SJSA1 (cell line): ENCODE measurements at regions not wholly inside any gene's neighbourhood (a gene's known extent, or its start where the extent isn't known, plus 50 kb on each side); places are given as distances from the start of the nearest gene placed in this dataset.
"Not testable (repeated sequence)": the region's sequence is repeated elsewhere in the genome, so short reads cannot be mapped to it uniquely, and the experiment has no call there.

ENCODE experiments used
- DNase-seq, 2 experiments: peaks; one replicate each; pipeline ENCODE4 v3.0.0-alpha.2; 2015 to 2020; ENCODE audit warnings: low spot score in 2 of 2, low read depth in 1 of 2
- H3K27ac ChIP-seq: fragments of 250-450 bp; sonication (Bioruptor Pico); 2 replicates; pipeline ENCODE4 v1.5.1; 2020; ENCODE audit warnings: mild to moderate bottlenecking, moderate library complexity
- H3K27me3 ChIP-seq: fragments of 250-450 bp; sonication (Bioruptor Pico); replicated peaks from 2 replicates; pipeline ENCODE4 v1.5.1; 2020; ENCODE audit warnings: mild to moderate bottlenecking, moderate library complexity
- H3K36me3 ChIP-seq: fragments of 250-450 bp; sonication (Bioruptor Pico); 2 replicates; pipeline ENCODE4 v1.5.1; 2020; ENCODE audit warnings: mild to moderate bottlenecking
- H3K4me1 ChIP-seq: fragments of 250-450 bp; sonication (Bioruptor Pico); replicated peaks from 2 replicates; pipeline ENCODE4 v1.6.1; 2021; ENCODE audit warnings: mild to moderate bottlenecking
- H3K4me3 ChIP-seq: fragments of 250-450 bp; sonication (Bioruptor Pico); 2 replicates; pipeline ENCODE4 v1.5.1; 2020; ENCODE audit warnings: mild to moderate bottlenecking
- H3K9me3 ChIP-seq: fragments of 250-450 bp; sonication (Bioruptor Pico); replicated peaks from 2 replicates; pipeline ENCODE4 v1.5.1; 2020; ENCODE audit warnings: mild to moderate bottlenecking

DNA sequence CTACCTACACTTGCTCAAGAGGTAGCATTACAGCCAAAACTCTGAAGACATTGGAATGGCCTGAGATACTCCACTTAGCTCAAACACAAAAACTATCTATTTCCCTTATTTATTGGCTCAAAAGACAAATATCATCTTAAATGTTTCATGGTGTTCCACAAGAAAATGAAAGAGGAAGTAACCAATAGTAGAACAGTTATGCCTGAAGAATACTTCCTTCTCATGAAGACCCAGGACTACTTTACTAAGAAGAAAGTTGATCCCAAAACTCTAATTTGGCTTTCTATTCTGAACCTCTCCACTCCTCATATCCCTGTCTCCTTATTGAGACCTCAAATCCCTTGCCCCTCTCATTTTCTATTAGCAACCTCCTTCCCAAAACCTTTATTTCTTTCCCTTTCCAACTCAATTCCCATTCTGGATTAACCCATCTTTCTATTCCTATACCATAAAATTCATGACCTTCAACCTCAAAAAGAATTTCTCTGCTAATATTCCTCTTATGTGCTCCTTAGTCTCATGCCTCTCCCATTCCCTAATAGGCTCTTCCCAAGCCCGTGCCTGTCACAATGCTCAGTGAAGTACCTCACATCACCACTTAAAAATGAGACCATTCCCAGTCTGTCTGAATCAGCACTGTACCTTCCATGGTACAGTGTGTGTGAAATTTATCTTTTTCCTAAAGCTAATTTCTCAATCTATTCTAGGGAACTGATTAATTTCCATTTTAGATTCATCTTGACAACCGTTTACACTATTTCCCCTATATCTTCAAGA lies 302.2 kb downstream of the ZNF37A start:
- H3K27me3 ChIP-seq, H3K4me3 ChIP-seq, DNase-seq, H3K36me3 ChIP-seq, H3K27ac ChIP-seq, H3K9me3 ChIP-seq, H3K4me1 ChIP-seq: not testable (repeated sequence)

DNA sequence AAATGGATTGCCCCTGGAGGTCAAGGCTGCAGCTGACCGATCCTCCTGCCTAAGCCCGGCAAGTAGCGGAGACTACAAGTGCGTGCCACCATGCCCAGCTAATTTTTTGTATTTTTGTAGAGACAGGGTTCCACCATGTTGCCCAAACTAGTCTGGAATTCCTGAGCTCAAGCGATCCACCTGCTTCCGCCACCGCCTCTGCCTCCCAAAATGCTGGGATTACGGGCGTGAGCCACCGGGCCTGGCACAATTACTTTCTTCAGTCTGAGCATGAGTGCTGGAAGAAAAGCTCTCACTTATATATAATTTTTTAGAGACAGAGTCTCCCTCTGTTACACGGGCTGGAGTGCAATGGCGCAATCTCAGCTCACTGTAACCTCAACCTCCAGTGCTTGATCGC lies 307.4 kb downstream of the ZNF37A start:
- not testable (repeated sequence) for H3K9me3 ChIP-seq, H3K27me3 ChIP-seq, H3K4me3 ChIP-seq, H3K27ac ChIP-seq, DNase-seq, H3K36me3 ChIP-seq, H3K4me1 ChIP-seq

GRCh38 chr10:38402442-38403346 lies 308.6 kb downstream of the ZNF37A start:
- not testable (repeated sequence) for H3K9me3 ChIP-seq, H3K36me3 ChIP-seq, H3K27me3 ChIP-seq, H3K27ac ChIP-seq, H3K4me1 ChIP-seq, H3K4me3 ChIP-seq
- peak in 1 of 2 experiments; percentile 47 for DNase-seq

DNA sequence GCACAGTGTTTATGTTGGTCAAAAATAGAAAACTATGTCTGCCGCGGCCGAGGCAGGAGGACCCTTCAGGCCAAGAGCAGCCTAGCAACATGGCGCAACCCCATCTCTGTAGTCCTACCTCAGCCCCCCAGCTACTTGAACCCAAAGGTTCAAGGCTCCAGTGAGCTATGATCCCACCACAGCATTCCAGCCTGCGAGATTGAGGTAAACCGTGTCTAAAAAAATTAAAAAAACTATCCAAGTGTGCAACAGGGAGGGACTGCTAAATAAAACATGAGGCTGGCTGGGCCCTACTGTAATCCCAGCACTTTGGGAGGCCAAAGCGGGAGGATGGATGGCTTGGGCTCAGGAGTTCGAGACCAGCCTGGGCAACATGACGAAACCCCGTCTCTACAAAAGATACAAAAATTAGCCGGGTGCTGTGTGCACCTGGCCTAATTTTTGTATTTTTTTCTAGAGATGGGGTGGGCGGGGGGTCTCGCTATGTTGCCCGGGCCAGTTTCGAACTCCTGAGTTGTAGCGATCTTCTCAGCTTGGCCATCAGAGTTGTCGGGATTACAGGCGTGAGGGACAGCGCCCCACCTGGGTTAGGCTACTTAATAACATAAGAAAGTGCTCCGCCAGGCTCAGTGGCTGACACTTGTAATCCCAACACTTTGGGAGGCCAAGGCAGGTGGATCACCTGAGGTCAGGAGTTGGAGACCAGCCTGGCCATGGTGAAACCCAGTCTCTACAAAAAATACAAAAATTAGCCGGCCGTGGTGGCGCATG lies 309.4 kb downstream of the ZNF37A start:
- H3K4me1 ChIP-seq, H3K27ac ChIP-seq, H3K27me3 ChIP-seq, H3K4me3 ChIP-seq, DNase-seq, H3K36me3 ChIP-seq, H3K9me3 ChIP-seq: not testable (repeated sequence)

- not testable (repeated sequence) for H3K36me3 ChIP-seq, H3K4me1 ChIP-seq, H3K4me3 ChIP-seq, H3K27me3 ChIP-seq, H3K9me3 ChIP-seq, H3K27ac ChIP-seq, DNase-seq
Measured at GRCh38 chr10:38423634-38424033, 329.5 kb downstream of the ZNF37A start.

DNA sequence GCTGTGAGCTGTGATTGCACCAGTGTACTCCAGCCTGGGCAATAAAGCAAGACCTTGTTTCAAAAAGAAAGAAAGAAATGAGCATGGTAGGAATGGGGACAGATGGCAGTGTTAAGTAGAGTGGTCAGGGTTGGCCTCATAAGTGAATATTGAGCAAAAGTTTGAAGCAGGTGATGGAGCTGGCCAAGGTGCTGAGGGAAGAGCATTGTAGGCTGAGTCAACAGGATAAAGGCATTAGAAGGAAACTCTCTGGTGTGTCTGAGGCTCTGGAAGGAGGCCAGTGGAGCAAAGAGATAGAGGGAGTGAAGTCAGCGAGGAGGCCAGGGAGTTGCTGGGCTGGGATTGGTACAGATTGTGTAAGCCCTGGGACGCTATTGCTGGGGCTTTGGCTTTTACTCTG lies 336.1 kb downstream of the ZNF37A start:
- H3K27ac ChIP-seq, H3K36me3 ChIP-seq, H3K4me1 ChIP-seq, H3K4me3 ChIP-seq, DNase-seq, H3K9me3 ChIP-seq, H3K27me3 ChIP-seq: not testable (repeated sequence)

DNA sequence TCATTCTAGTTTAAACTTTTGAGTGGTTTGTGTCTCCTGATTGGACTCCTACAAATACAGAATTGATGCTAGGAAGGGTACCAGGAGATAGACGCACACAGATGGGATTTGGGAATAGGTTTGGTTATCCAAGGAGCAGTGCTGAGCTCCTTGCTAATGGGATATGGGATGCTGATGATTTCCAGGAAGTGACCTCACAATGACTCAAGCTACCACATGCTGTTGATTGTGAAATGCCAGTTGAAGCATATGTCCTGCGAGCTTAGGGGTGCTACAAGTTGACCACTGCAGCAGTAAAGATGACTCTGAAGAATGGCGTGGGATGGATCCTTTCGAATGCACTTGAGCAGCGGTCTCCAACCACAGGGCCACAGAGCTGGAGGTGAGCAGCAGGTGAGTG lies 343.2 kb downstream of the ZNF37A start:
- DNase-seq, H3K4me1 ChIP-seq, H3K27me3 ChIP-seq, H3K27ac ChIP-seq, H3K9me3 ChIP-seq, H3K36me3 ChIP-seq, H3K4me3 ChIP-seq: not testable (repeated sequence)

DNA sequence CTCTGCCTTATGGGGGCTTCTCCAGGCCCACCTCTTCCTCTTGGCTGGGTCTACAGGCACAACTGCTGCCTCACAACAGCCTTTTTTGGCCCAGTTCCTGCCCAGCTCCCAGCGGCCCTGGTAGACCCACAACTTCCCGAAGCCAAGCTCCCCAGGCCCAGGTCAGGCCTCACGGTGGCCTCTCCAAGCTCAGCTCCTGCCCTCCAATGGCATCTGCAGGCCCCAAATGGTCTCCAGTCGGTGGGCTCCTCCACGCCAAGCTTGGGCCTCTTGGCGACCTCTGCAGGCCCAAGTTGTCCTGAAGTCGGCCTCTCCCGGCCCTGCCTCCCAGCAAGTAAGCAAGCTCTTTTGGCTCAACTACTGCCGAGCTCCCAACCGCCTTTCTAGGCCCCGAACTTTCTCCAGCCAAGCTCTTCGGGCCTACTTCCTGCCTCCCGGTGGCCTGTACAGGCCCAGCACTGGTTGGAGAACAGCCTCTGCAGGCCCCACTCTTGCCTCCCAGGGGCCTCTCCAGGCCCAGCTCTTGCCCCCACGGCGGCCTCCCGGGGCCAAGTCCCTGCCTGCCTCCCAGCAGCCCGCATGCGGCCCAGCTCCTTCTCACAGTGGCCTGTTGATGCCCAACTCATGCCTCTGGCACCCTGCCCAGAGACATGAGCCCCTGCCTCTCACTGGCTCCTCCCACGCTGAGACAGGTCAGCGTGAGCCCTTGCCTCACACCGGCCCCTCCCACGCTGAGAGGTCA lies 354.6 kb downstream of the ZNF37A start:
- not testable (repeated sequence) for DNase-seq, H3K27me3 ChIP-seq, H3K27ac ChIP-seq, H3K36me3 ChIP-seq, H3K4me1 ChIP-seq, H3K9me3 ChIP-seq, H3K4me3 ChIP-seq

GRCh38 chr10:38449618-38450017 lies 355.5 kb downstream of the ZNF37A start:
- H3K9me3 ChIP-seq, DNase-seq, H3K36me3 ChIP-seq, H3K27ac ChIP-seq, H3K4me3 ChIP-seq, H3K4me1 ChIP-seq, H3K27me3 ChIP-seq: not testable (repeated sequence)

DNA sequence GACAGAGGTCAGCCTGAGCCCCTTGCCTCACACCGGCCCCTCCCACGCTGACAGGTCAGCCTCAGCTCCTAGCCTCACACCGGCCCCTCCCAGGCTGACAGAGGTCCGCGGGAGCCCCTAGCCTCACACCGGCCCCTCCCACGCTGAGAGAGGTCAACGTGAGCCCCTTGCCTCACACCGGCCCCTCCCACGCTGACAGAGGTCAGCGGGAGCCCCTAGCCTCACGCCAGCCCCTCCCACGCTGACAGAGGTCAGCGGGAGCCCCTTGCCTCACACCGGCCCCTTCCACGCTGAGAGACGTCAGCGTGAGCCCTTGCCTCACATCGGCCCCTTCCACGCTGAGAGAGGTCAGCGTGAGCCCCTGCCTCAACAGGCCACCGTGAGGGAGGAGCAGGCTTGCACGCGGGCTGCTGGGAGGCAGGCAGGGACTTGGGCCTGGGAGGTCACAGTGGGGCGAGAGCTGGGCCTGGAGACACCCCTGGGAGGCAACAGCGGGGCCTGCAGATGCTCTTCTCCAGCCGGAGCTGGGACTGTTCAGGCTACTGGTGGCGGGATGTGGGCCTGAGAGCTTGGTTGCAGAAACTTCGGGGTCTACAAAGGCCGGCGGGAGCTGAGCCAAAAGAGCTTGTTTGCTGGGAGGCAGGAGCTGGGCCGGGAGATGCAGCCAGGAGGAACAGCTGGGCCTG lies 356.4 kb downstream of the ZNF37A start:
- not testable (repeated sequence) for H3K9me3 ChIP-seq, H3K4me1 ChIP-seq, H3K36me3 ChIP-seq, H3K4me3 ChIP-seq, DNase-seq, H3K27me3 ChIP-seq, H3K27ac ChIP-seq

DNA sequence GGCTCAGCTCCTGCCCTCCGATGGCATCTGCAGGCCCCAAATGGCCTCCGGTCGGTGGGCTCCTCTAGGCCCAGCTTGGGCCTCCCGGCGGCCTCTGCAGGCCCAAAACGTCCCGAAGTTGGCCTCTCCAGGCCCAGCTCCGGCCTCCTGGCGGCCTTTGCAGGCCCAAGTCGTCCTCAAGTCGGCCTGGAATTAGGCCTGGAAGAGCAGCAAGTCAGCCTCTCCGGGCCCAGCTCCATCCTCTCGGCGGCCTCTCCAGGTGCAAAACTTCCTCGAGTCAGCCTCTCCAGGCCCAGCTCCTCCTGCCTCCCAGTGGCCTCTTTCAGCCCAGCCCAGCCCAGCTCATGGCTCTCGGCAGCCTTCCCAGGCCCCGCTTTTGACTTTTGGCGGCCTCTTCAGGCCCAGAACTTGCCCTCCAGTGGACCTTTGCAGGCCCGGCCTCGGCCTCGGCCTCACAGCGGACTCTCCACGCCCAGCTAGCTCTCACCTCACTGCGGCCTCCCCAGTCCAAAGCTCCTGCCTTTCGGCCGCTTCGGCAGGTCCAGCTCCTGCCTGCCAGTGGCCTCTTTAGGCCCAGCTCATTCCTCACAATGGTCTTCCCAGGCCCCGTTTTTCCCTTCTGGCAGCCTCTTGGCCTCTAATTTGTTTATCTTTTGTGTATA lies 357.3 kb downstream of the ZNF37A start:
- not testable (repeated sequence) for H3K9me3 ChIP-seq, H3K4me3 ChIP-seq, DNase-seq, H3K4me1 ChIP-seq, H3K27ac ChIP-seq, H3K27me3 ChIP-seq, H3K36me3 ChIP-seq
